ENCODE measurements at regions not wholly inside any gene's neighbourhood (a gene's known extent, or its start where the extent isn't known, plus 50 kb on each side); places are given as distances from the start of the nearest gene placed in this dataset.

DNA sequence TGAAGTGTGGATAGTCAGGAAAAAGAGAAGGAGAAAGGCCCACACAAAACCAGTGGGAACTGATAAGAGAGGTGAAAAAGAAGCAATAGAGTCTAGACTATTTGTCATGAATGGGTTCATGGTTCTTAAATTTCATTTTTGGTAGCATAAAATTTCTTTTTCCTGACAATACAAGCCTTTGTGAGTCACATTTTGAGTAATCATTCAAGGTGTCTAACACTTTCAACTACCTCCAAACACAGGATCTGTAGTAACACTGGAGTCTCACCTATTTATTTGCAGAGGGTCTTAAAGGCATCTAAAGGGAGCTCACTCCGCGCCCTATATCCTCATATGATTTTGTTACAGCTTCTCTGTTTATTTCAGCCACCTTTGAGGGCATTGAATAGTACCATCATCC is 96.0 kb downstream of the SAMD9 start:
- Histone ChIP-seq H3K9ac (ENCODE audit: insufficient read depth in 1 of 2, low read length in 2 of 2) (no peak overlapping the region), H3K9me3 (ENCODE audit: control insufficient read depth in 4 of 4, insufficient read depth in 3 of 4, low read length in 3 of 4) (peaks cover 0 to 4% (median 0%) of the 10 kb centered on the region in 4 donors), H3K27me3 (ENCODE audit: control insufficient read depth in 3 of 3, insufficient read depth in 3 of 3, low read length in 2 of 3) (no peaks in the 10 kb centered on the region), H3K4me1 (ENCODE audit: control insufficient read depth in 5 of 5, insufficient read depth in 5 of 5, low read length in 5 of 5) (peaks cover 0 to 12% (median 1%) of the 10 kb centered on the region in 5 donors), H3K36me3 (ENCODE audit: control insufficient read depth in 4 of 4, insufficient read depth in 4 of 4, low read length in 4 of 4) (no peaks in the 10 kb centered on the region), H3K27ac (ENCODE audit: low read depth in 1 of 2, low read length in 1 of 2) (no peak overlapping the region), H3K4me3 (no peak overlapping the region)
- ATAC-seq (ENCODE audit: insufficient read depth, low FRiP score) = no peak
- TF ChIP-seq, protein P1, sequence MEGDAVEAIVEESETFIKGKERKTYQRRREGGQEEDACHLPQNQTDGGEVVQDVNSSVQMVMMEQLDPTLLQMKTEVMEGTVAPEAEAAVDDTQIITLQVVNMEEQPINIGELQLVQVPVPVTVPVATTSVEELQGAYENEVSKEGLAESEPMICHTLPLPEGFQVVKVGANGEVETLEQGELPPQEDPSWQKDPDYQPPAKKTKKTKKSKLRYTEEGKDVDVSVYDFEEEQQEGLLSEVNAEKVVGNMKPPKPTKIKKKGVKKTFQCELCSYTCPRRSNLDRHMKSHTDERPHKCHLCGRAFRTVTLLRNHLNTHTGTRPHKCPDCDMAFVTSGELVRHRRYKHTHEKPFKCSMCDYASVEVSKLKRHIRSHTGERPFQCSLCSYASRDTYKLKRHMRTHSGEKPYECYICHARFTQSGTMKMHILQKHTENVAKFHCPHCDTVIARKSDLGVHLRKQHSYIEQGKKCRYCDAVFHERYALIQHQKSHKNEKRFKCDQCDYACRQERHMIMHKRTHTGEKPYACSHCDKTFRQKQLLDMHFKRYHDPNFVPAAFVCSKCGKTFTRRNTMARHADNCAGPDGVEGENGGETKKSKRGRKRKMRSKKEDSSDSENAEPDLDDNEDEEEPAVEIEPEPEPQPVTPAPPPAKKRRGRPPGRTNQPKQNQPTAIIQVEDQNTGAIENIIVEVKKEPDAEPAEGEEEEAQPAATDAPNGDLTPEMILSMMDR (IDR thresholded peaks at IDR 0.05; ENCODE audit: control extremely low read depth, extremely low read depth) = no peak
- no peak for DNase-seq
- 92 to 95% methylated on average over 2 of the region's 2 CpGs for whole genome bisulfite sequencing, 2 donors

DNA sequence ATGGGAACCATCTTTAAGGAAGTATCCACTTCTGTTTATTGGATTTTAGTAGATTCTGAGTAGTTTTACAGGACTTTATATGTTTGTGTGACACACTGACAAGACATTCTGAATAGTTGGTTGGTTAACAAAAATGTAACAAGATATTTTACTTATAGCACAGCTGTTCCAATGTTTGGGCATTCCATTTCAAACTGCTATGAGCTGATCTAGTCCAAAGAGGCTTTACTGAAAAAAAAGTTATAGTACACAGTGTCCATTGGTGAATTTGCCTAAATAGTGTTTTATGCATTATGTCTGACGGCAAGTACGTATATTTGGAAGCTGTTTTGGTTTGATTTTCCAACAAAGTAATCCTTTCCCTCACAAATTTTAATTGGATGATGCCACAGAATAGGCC is 99.1 kb downstream of the SAMD9 start:
- Histone ChIP-seq H3K36me3 (ENCODE audit: control insufficient read depth in 4 of 4, insufficient read depth in 4 of 4, low read length in 4 of 4) (no peaks in the 10 kb centered on the region), H3K4me1 (ENCODE audit: control insufficient read depth in 5 of 5, insufficient read depth in 5 of 5, low read length in 5 of 5) (peaks cover 0 to 41% (median 9%) of the 10 kb centered on the region in 5 donors), H3K4me3 (no peak overlapping the region), H3K27ac (ENCODE audit: low read depth in 1 of 2, low read length in 1 of 2) (no peak overlapping the region), H3K9me3 (ENCODE audit: control insufficient read depth in 4 of 4, insufficient read depth in 3 of 4, low read length in 3 of 4) (peaks cover 0 to 2% (median 0%) of the 10 kb centered on the region in 4 donors), H3K9ac (ENCODE audit: insufficient read depth in 1 of 2, low read length in 2 of 2) (no peak overlapping the region), H3K27me3 (ENCODE audit: control insufficient read depth in 3 of 3, insufficient read depth in 3 of 3, low read length in 2 of 3) (no peaks in the 10 kb centered on the region)
- 73 to 99% methylated on average over 2 of the region's 2 CpGs for WGBS, 2 donors
- TF ChIP-seq, protein P1 (IDR thresholded peaks at IDR 0.05; ENCODE audit: control extremely low read depth, extremely low read depth) = no peak
- DNase-seq = peak in 2 of 3 donors; percentile 46 to 57
- no peak for ATAC-seq (ENCODE audit: insufficient read depth, low FRiP score)

DNA sequence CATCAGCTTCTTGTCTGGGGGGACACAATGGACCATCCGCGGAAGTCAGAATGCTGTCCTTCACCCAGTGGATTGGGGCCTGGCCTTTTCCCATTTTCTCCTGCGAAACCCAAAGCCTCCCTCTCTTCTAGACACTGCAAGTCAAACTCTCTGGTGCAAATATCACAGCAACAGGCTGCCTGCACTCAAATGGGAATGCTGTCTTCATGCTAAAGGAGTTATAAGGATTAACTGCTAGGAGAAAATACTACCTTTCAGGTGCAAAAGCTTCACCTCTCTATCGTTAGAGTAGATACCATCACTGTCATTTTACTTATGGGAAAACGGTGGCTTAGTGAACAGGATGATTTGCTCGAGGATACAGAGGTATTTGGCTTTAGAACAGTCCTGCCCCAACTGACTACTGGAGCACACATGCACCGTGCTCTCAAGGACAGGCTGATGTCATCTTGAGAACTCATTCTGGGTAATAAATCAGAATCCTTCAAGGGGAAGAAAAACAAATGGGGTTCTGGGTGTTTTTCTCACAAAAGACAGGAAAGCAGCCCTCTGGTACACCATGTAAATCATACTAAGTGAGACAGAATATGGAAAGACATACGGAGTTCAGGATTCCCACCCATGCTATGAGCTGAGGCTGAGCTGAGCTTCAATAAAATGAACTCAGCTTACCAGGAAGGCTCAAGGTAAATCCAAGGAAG is 100.9 kb downstream of the SAMD9 start:
- no peak overlapping the region for H3K4me3 ChIP-seq
- 69 to 74% methylated on average over 8 of the region's 8 CpGs for WGBS, 2 donors
- H3K27me3 ChIP-seq (ENCODE audit: control insufficient read depth in 3 of 3, insufficient read depth in 3 of 3, low read length in 2 of 3) = no peaks in the 10 kb centered on the region
- TF ChIP-seq, protein P1 (IDR thresholded peaks at IDR 0.05; ENCODE audit: control extremely low read depth, extremely low read depth) = no peak
- H3K27ac ChIP-seq (ENCODE audit: low read depth in 1 of 2, low read length in 1 of 2) = no peak overlapping the region
- peaks cover 0 to 50% (median 11%) of the 10 kb centered on the region in 5 donors for H3K4me1 ChIP-seq (ENCODE audit: control insufficient read depth in 5 of 5, insufficient read depth in 5 of 5, low read length in 5 of 5)
- ATAC-seq (ENCODE audit: insufficient read depth, low FRiP score) (no peak), DNase-seq (peak in 1 of 3 donors; percentile 27)
- H3K9me3 ChIP-seq (ENCODE audit: control insufficient read depth in 4 of 4, insufficient read depth in 3 of 4, low read length in 3 of 4) = no peaks in the 10 kb centered on the region
- H3K36me3 ChIP-seq (ENCODE audit: control insufficient read depth in 4 of 4, insufficient read depth in 4 of 4, low read length in 4 of 4) = no peaks in the 10 kb centered on the region
- H3K9ac ChIP-seq (ENCODE audit: insufficient read depth in 1 of 2, low read length in 2 of 2) = peak overlapping the region in 1 of 2 donors; percentile 40
